Activated naive CD4-positive, alpha-beta T cell treated with anti-CD3 and anti-CD28 coated beads, Interleukin-2, amount 50 U/mL, for 72 hours (primary cell): ENCODE measurements at regions not wholly inside any gene's neighbourhood (a gene's known extent, or its start where the extent isn't known, plus 50 kb on each side); places are given as distances from the start of the nearest gene placed in this dataset.

Experiments used
- ATAC-seq, 2 donors: fragments of 150-1000 bp; cut with Tn5 transposase; 2 replicates each; pipeline ENCODE4 v1.10.0; 2021; ENCODE audit warnings: mild to moderate bottlenecking in 2 of 2, moderate library complexity in 2 of 2
- DNase-seq, 2 donors: peaks; one replicate each; pipeline ENCODE4 v3.0.0; 2021 to 2022; ENCODE audit warnings: low spot score in 2 of 2
- H3K27ac Mint-ChIP-seq, 2 donors: one replicate each; pipeline ENCODE4 v1.8.0; 2022; ENCODE audit warnings: mild to moderate bottlenecking in 2 of 2, mixed read lengths in 2 of 2
- H3K36me3 Mint-ChIP-seq, 2 donors: one replicate each; pipeline ENCODE4 v1.8.0; 2022; ENCODE audit warnings: mixed read lengths in 2 of 2
- H3K9me3 Mint-ChIP-seq, 2 donors: one replicate each; pipeline ENCODE4 v1.8.0; 2022; ENCODE audit warnings: mixed read lengths in 2 of 2

GRCh38 chr5:103444333-103445038 lies 118.1 kb downstream of the NUDT12 start:
- Mint-ChIP-seq H3K9me3 (peaks cover 5 to 19% of the 10 kb centered on the region in 2 donors), H3K27ac (no peak overlapping the region), H3K36me3 (peaks cover 0 to 8% of the 10 kb centered on the region in 2 donors)
- ATAC-seq (no peak), DNase-seq (no peak)

DNA sequence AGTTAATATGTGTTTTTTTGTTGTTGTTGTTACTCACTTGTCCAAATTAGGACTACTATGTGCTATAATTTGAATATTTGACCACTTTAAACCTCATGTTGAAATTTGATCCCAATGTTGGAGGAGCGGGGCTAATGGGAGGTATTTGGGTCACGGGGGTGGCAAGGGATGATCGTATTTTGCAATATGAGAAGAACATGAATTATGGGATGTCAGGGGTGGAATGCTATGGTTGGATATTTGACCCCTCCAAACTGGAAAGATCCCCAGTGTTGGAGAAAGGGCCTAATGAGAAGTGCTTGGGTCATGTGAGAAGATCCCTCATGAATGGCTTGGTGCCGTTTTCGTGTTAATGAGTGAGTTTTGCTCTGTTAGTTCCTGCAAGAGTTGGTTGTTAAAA lies 119.8 kb downstream of the NUDT12 start:
- no peak overlapping the region for H3K27ac Mint-ChIP-seq
- peaks cover 10 to 26% of the 10 kb centered on the region in 2 donors for H3K9me3 Mint-ChIP-seq
- H3K36me3 Mint-ChIP-seq = peaks cover 0 to 8% of the 10 kb centered on the region in 2 donors
- ATAC-seq = no peak
- no peak for DNase-seq

- peaks cover 0 to 8% of the 10 kb centered on the region in 2 donors for H3K36me3 Mint-ChIP-seq
- ATAC-seq = no peak
- peaks cover 10 to 26% of the 10 kb centered on the region in 2 donors for H3K9me3 Mint-ChIP-seq
- no peak for DNase-seq
- H3K27ac Mint-ChIP-seq = no peak overlapping the region
Measured at GRCh38 chr5:103441523-103441922, 121.1 kb downstream of the NUDT12 start.

DNA sequence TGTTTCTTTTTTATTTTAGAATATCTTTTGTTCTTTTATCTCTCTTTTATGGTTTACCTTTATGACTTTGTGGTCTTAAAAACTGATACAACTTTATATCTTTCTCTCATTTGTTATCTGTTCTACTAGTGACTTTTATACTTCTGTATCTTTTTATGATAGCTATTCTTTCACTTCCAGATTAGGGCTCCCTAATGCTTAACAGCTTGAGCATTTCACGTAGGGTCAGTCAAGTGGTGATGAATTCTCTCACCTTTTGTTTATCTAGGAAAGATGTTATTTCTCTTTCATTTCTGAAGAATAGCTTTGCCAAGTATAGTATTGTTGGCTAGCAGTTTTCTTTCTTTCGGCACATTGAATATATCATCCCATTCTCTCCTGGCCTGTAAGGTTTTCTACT lies 123.6 kb downstream of the NUDT12 start:
- DNase-seq (no peak), ATAC-seq (no peak)
- Mint-ChIP-seq H3K9me3 (peaks cover 10 to 26% of the 10 kb centered on the region in 2 donors), H3K27ac (no peak overlapping the region), H3K36me3 (peaks cover 0 to 8% of the 10 kb centered on the region in 2 donors)

DNA sequence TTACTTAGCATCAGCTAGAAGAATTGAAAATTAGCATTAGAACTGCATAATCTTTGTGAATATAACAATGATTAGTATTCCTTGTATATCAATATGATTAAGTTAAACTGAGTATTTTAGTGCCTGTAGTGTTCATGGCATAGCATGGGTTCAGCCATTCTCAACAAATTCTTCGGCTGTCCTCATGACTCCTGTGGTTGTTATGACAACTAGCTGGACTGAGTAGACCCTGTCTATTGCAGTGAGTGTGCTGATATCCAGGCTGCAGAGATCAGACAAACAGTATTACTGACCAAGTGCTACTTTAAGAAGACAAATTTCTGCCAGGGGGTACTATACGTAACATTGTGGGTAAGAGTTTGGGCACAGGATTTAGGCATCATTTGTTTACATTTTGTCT lies 125.9 kb downstream of the NUDT12 start:
- no peak for ATAC-seq

DNA sequence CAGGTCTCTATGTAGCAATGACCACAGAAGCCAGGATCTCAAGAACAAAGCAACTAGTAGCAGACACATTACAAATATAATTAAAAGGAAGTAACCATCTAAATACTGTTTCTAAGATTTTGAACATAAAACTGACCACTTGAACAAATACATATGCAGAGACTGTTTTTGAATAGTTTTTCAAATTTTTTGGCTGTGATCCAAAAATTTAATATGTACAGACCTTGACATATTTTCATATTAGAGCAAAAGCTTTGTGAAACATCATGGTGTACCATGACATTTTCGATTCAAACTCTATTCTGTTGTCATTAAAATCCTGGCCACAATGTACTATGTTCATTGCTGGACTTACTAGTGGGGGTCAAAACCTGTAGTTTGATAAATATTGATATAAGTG lies 126.5 kb downstream of the NUDT12 start:
- Mint-ChIP-seq H3K36me3 (peaks cover 0 to 8% of the 10 kb centered on the region in 2 donors), H3K9me3 (peaks cover 10 to 19% of the 10 kb centered on the region in 2 donors), H3K27ac (no peak overlapping the region)
- ATAC-seq (no peak), DNase-seq (no peak)

More for the DNA sequence above, 125.9 kb downstream of the NUDT12 start:
- DNase-seq = no peak
- H3K27ac Mint-ChIP-seq = no peak overlapping the region
- peaks cover 10 to 19% of the 10 kb centered on the region in 2 donors for H3K9me3 Mint-ChIP-seq
- H3K36me3 Mint-ChIP-seq = peaks cover 0 to 8% of the 10 kb centered on the region in 2 donors

- no peak for DNase-seq
- Mint-ChIP-seq H3K9me3 (peaks cover 10 to 14% of the 10 kb centered on the region in 2 donors), H3K36me3 (peaks cover 0 to 8% of the 10 kb centered on the region in 2 donors), H3K27ac (no peak overlapping the region)
- ATAC-seq = no peak
Measured at GRCh38 chr5:103435136-103435889, 127.3 kb downstream of the NUDT12 start.

GRCh38 chr5:103434057-103434456 lies 128.5 kb downstream of the NUDT12 start:
- DNase-seq (no peak), ATAC-seq (no peak)
- Mint-ChIP-seq H3K36me3 (no peaks in the 10 kb centered on the region), H3K9me3 (peaks cover 1 to 4% of the 10 kb centered on the region in 2 donors), H3K27ac (no peak overlapping the region)

GRCh38 chr5:103433211-103433610 lies 129.4 kb downstream of the NUDT12 start:
- DNase-seq (no peak), ATAC-seq (no peak)
- Mint-ChIP-seq H3K36me3 (no peaks in the 10 kb centered on the region), H3K27ac (no peak overlapping the region), H3K9me3 (no peaks in the 10 kb centered on the region)

DNA sequence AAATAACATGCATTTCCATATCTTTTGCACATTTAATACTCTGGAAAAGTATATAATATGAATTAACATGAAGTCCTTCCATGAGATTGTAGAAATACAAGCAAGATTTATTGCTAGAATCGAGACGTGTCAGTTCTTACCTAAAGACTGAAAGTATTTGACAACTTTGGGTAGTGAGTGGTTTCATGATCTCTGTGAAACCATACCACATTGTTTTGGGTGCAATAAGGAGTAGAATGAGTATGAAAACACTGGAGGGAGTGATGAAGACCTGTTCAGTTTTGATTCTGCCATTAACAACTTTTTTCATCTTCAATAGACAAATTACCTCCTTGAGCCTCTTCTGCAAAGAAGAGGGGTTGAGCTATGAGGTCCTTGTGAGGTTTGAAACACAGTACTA lies 133.7 kb downstream of the NUDT12 start:
- no peaks in the 10 kb centered on the region for H3K36me3 Mint-ChIP-seq
- H3K9me3 Mint-ChIP-seq = no peaks in the 10 kb centered on the region
- DNase-seq (no peak), ATAC-seq (peak in 1 of 2 donors; percentile 57)
- no peak overlapping the region for H3K27ac Mint-ChIP-seq

DNA sequence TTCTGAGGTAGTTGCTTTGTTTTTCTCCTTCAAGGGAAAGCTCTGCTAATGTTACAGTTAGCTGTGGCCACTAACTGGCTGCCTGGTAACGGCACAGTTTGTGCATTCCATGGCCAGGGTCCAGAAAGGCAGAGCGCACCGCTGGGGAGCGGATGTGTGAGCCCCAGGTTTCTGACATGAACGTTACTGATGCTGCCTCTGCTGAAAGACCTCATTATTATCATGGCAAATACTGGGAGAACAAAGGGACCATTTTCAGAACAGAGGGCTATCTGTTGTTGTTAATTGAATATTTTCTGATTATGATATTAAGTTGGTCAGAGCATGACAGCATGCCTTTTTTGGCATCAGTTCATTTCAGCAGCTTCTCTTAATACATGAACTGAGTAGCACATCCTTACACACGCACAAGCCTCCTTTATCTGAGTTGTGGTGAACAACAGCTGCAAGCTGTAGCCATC lies 134.1 kb downstream of the NUDT12 start:
- H3K9me3 Mint-ChIP-seq = no peaks in the 10 kb centered on the region
- no peak for ATAC-seq
- H3K36me3 Mint-ChIP-seq = no peaks in the 10 kb centered on the region

GRCh38 chr5:103427326-103427725 lies 135.3 kb downstream of the NUDT12 start:
- H3K36me3 Mint-ChIP-seq = no peaks in the 10 kb centered on the region
- DNase-seq (no peak), ATAC-seq (no peak)
- no peaks in the 10 kb centered on the region for H3K9me3 Mint-ChIP-seq
- H3K27ac Mint-ChIP-seq = no peak overlapping the region

More for the DNA sequence above, 134.1 kb downstream of the NUDT12 start:
- no peak overlapping the region for H3K27ac Mint-ChIP-seq
- DNase-seq = no peak

GRCh38 chr5:103425686-103426454 lies 136.7 kb downstream of the NUDT12 start:
- DNase-seq = no peak
- Mint-ChIP-seq H3K27ac (no peak overlapping the region), H3K9me3 (no peaks in the 10 kb centered on the region), H3K36me3 (no peaks in the 10 kb centered on the region)
- ATAC-seq = no peak

DNA sequence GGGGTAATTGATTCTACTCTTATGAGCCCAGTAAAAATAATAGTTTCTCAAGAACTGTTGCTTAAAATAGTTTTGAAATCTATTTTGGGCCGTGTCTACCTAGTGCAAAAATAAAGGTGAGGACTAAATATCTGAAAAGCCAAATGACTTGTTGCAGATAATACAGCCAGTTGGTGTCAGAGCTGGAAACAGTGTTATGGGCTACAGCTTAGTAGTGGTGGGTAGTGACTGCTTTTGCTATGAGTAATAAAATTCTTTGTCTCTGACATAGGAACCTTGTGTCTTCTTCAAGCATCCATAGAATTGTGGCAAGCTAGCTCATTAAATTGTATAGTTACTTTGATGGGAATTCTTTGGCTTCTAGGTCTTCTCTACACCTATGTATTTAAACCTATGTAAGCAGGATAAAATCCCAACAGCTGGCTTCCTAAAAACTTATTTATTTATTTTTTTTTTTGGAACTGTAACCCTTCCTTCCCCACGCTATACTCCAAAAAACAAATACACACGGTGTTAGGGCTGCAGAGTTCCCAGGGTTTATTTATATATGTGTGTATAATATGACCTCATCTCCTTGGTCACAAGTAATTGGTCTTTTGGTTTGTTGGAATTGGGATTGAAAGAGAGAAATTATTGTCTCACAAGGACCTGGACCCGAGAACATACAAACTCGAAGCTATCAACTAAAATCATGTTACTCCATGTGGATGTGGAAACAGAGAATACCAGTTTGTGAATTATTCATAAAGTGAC lies 138.0 kb downstream of the NUDT12 start:
- DNase-seq = no peak

DNA sequence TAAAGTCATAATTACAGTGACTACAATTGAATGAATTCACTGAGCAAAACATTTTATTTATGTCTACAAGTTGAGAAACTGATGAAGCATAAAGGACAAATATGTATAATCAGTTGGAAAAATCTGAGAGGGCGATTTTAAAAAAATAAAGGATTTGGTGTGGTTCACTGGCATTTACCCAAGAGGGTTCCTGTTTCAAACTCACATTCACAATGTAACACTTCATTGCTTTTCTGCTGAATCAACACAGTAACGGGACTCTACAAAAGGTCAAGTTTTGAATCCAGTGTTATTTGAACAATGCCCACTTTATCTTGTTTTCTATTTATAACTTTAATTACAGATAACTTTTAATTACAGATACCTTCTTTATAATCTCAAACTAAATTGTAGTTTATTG lies 138.6 kb downstream of the NUDT12 start:
- no peaks in the 10 kb centered on the region for H3K36me3 Mint-ChIP-seq
- ATAC-seq (no peak), DNase-seq (no peak)
- H3K9me3 Mint-ChIP-seq = no peaks in the 10 kb centered on the region
- no peak overlapping the region for H3K27ac Mint-ChIP-seq

More for the DNA sequence above, 138.0 kb downstream of the NUDT12 start:
- ATAC-seq = no peak
- Mint-ChIP-seq H3K27ac (no peak overlapping the region), H3K9me3 (no peaks in the 10 kb centered on the region), H3K36me3 (no peaks in the 10 kb centered on the region)

- H3K27ac Mint-ChIP-seq = no peak overlapping the region
Measured at GRCh38 chr5:103422756-103423155, 139.8 kb downstream of the NUDT12 start.

More at GRCh38 chr5:103422756-103423155, 139.8 kb downstream of the NUDT12 start:
- Mint-ChIP-seq H3K9me3 (no peaks in the 10 kb centered on the region), H3K36me3 (no peaks in the 10 kb centered on the region)
- DNase-seq = no peak
- no peak for ATAC-seq
